ENCODE measurements at regions not wholly inside any gene's neighbourhood (a gene's known extent, or its start where the extent isn't known, plus 50 kb on each side); places are given as distances from the start of the nearest gene placed in this dataset.

GRCh38 chr4:181950372-181951127 is 292.7 kb upstream of the TENM3 start:
- Histone ChIP-seq H3K4me3 (ENCODE audit: low read length in 3 of 3) (no peak overlapping the region), H3K9ac (ENCODE audit: low read length in 3 of 3) (no peak overlapping the region), H3K4me1 (ENCODE audit: control insufficient read depth in 2 of 3, insufficient read depth in 2 of 3, low read depth in 1 of 3, low read length in 3 of 3) (no peaks in the 10 kb centered on the region), H3K27ac (ENCODE audit: low read depth in 2 of 2, low read length in 2 of 2) (no peak overlapping the region), H3K27me3 (ENCODE audit: control insufficient read depth, insufficient read depth, low read length) (no peaks in the 10 kb centered on the region), H3K9me3 (ENCODE audit: control insufficient read depth in 2 of 3, insufficient read depth in 1 of 3, low read length in 3 of 3) (no peaks in the 10 kb centered on the region), H3K36me3 (ENCODE audit: control insufficient read depth in 2 of 3, insufficient read depth in 3 of 3, low read length in 3 of 3) (no peaks in the 10 kb centered on the region)
- no peak for TF ChIP-seq CTCF (IDR thresholded peaks at IDR 0.05; ENCODE audit: borderline replicate concordance, extremely low read depth, insufficient read depth)
- FAIRE-seq (no peak), DNase-seq (no peak)
- intact Hi-C loops (cut with DNase I) = no loop called here

GRCh38 chr4:181951265-181951664 is 291.9 kb upstream of the TENM3 start:
- TF ChIP-seq CTCF (IDR thresholded peaks at IDR 0.05; ENCODE audit: borderline replicate concordance, extremely low read depth, insufficient read depth) = no peak
- Histone ChIP-seq H3K9me3 (ENCODE audit: control insufficient read depth in 2 of 3, insufficient read depth in 1 of 3, low read length in 3 of 3) (no peaks in the 10 kb centered on the region), H3K4me3 (ENCODE audit: low read length in 3 of 3) (no peak overlapping the region), H3K27me3 (ENCODE audit: control insufficient read depth, insufficient read depth, low read length) (no peaks in the 10 kb centered on the region), H3K4me1 (ENCODE audit: control insufficient read depth in 2 of 3, insufficient read depth in 2 of 3, low read depth in 1 of 3, low read length in 3 of 3) (no peaks in the 10 kb centered on the region), H3K9ac (ENCODE audit: low read length in 3 of 3) (no peak overlapping the region), H3K27ac (ENCODE audit: low read depth in 2 of 2, low read length in 2 of 2) (no peak overlapping the region), H3K36me3 (ENCODE audit: control insufficient read depth in 2 of 3, insufficient read depth in 3 of 3, low read length in 3 of 3) (no peaks in the 10 kb centered on the region)
- DNase-seq = no peak
- intact Hi-C loops (cut with DNase I) = no loop called here
- no peak for FAIRE-seq

- DNase-seq = peak in 1 of 5 donors; percentile 62
- Histone ChIP-seq H3K4me1 (ENCODE audit: control insufficient read depth in 2 of 3, insufficient read depth in 2 of 3, low read depth in 1 of 3, low read length in 3 of 3) (peaks cover 0 to 3% (median 0%) of the 10 kb centered on the region in 3 donors), H3K27me3 (ENCODE audit: control insufficient read depth, insufficient read depth, low read length) (no peaks in the 10 kb centered on the region), H3K9me3 (ENCODE audit: control insufficient read depth in 2 of 3, insufficient read depth in 1 of 3, low read length in 3 of 3) (no peaks in the 10 kb centered on the region), H3K36me3 (ENCODE audit: control insufficient read depth in 2 of 3, insufficient read depth in 3 of 3, low read length in 3 of 3) (no peaks in the 10 kb centered on the region), H3K9ac (ENCODE audit: low read length in 3 of 3) (no peak overlapping the region), H3K27ac (ENCODE audit: low read depth in 2 of 2, low read length in 2 of 2) (no peak overlapping the region), H3K4me3 (ENCODE audit: low read length in 3 of 3) (no peak overlapping the region)
- intact Hi-C loops (cut with DNase I) = no loop called here
- no peak for FAIRE-seq
- no peak for TF ChIP-seq CTCF (IDR thresholded peaks at IDR 0.05; ENCODE audit: borderline replicate concordance, extremely low read depth, insufficient read depth)
These were observed 290.7 kb upstream of the TENM3 start for GRCh38 chr4:181952478-181952877.

Measured in kidney (tissue), 13 donors.